Liver (tissue), 8 donors: ENCODE measurements at regions not wholly inside any gene's neighbourhood (a gene's known extent, or its start where the extent isn't known, plus 50 kb on each side); places are given as distances from the start of the nearest gene placed in this dataset.

ENCODE experiments used
- DNase-seq: peaks from one replicate; pipeline ENCODE4 v3.0.0-alpha.2; 2017; ENCODE audit warnings: low spot score
- H3K27ac ChIP-seq, 2 donors: one replicate each; pipeline ENCODE4 v1.7.0; 2013; ENCODE audit warnings: inconsistent platforms in 2 of 2, low read length in 2 of 2, control low read depth in 1 of 2, low read depth in 1 of 2, mild to moderate bottlenecking in 1 of 2
- H3K27me3 ChIP-seq, 4 donors: one replicate each; pipeline versions ENCODE4 v1.6.1 to v1.7.0; 2013; ENCODE audit warnings: low read length in 3 of 4, inconsistent platforms in 1 of 4, mild to moderate bottlenecking in 1 of 4, moderate library complexity in 1 of 4; ENCODE audit not compliant: control insufficient read depth in 4 of 4, insufficient read depth in 4 of 4
- H3K36me3 ChIP-seq, 4 donors: one replicate each; pipeline versions ENCODE4 v1.6.1 to v1.7.0; 2013; ENCODE audit warnings: low read length in 3 of 4, mild to moderate bottlenecking in 3 of 4, low read depth in 1 of 4, moderate library complexity in 1 of 4; ENCODE audit not compliant: control insufficient read depth in 4 of 4, insufficient read depth in 3 of 4
- H3K4me1 ChIP-seq, 4 donors: one replicate each; pipeline versions ENCODE4 v1.6.1 to v1.7.0; 2013; ENCODE audit warnings: low read length in 3 of 4, mild to moderate bottlenecking in 3 of 4, moderate library complexity in 1 of 4; ENCODE audit not compliant: control insufficient read depth in 4 of 4, insufficient read depth in 4 of 4
- H3K4me3 ChIP-seq, 3 donors: one replicate each; pipeline versions ENCODE4 v1.6.1 to v1.7.0; 2013; ENCODE audit warnings: low read length in 3 of 3, control low read depth in 1 of 3, low read depth in 1 of 3, mild to moderate bottlenecking in 1 of 3
- H3K9ac ChIP-seq, 2 donors: one replicate each; pipeline ENCODE4 v1.7.0; 2013; ENCODE audit warnings: low read length in 2 of 2, mild to moderate bottlenecking in 2 of 2, moderate library complexity in 2 of 2, control low read depth in 1 of 2, low read depth in 1 of 2
- H3K9me3 ChIP-seq, 4 donors: one replicate each; pipeline versions ENCODE4 v1.6.1 to v1.7.0; 2013; ENCODE audit warnings: low read length in 3 of 4; ENCODE audit not compliant: control insufficient read depth in 4 of 4
- ATF3 ChIP-seq: IDR thresholded peaks from 2 replicates; pipeline ENCODE4 v1.6.1; 2016; ENCODE audit warnings: antibody characterized with exemption
- CTCF ChIP-seq: fragments of 150-350 bp; IDR thresholded peaks from 2 replicates; pipeline ENCODE4 v1.5.1; 2017; ENCODE audit warnings: improper control_type of control experiment, low read depth, low read length; ENCODE audit not compliant: missing input control
- EGR1 ChIP-seq, 2 donors: IDR thresholded peaks; 2 replicates each; pipeline ENCODE4 v1.6.1; 2016 to 2018; ENCODE audit warnings: antibody characterized with exemption in 2 of 2, low read depth in 2 of 2
- FOXA1 ChIP-seq: IDR thresholded peaks from 2 replicates; pipeline ENCODE4 v1.6.1; 2016; ENCODE audit warnings: antibody characterized with exemption
- FOXA2 ChIP-seq: IDR thresholded peaks from 2 replicates; pipeline ENCODE4 v1.6.1; 2016; ENCODE audit warnings: antibody characterized with exemption
- GABPA ChIP-seq, 2 donors: IDR thresholded peaks in 1 of 2; conservative IDR thresholded peaks in 1 of 2; 2 replicates each; pipeline ENCODE4 v1.6.1; 2016; ENCODE audit warnings: antibody characterized with exemption in 2 of 2, mild to moderate bottlenecking in 1 of 2, moderate library complexity in 1 of 2
- HNF4A ChIP-seq, 2 donors: conservative IDR thresholded peaks; 2 replicates each; pipeline ENCODE4 v1.6.1; 2016; ENCODE audit warnings: antibody characterized with exemption in 2 of 2, mild to moderate bottlenecking in 2 of 2
- HNF4G ChIP-seq: IDR thresholded peaks from 2 replicates; pipeline ENCODE4 v1.6.1; 2016; ENCODE audit warnings: antibody characterized with exemption
- JUND ChIP-seq, 2 donors: IDR thresholded peaks; 2 replicates each; pipeline ENCODE4 v1.6.1; 2016; ENCODE audit warnings: antibody characterized with exemption in 2 of 2
- MAX ChIP-seq: IDR thresholded peaks from 2 replicates; pipeline ENCODE4 v1.6.1; 2016; ENCODE audit warnings: antibody characterized with exemption
- NR2F2 ChIP-seq: IDR thresholded peaks from 2 replicates; pipeline ENCODE4 v1.6.1; 2016; ENCODE audit warnings: antibody characterized with exemption
- RAD21 ChIP-seq, 2 donors: IDR thresholded peaks; 2 replicates each; pipeline ENCODE4 v1.6.1; 2016; ENCODE audit warnings: antibody characterized with exemption in 2 of 2, mild to moderate bottlenecking in 2 of 2
- REST ChIP-seq: IDR thresholded peaks from 2 replicates; pipeline ENCODE4 v1.6.1; 2016; ENCODE audit warnings: antibody characterized with exemption, mild to moderate bottlenecking
- RXRA ChIP-seq, 2 donors: IDR thresholded peaks; 2 replicates each; pipeline ENCODE4 v1.6.1; 2017 to 2018; ENCODE audit warnings: antibody characterized with exemption in 2 of 2, mild to moderate bottlenecking in 1 of 2
- SP1 ChIP-seq: IDR thresholded peaks from 2 replicates; pipeline ENCODE4 v1.6.1; 2018; ENCODE audit warnings: antibody characterized with exemption, mild to moderate bottlenecking
- TAF1 ChIP-seq: conservative IDR thresholded peaks from 2 replicates; pipeline ENCODE4 v1.6.1; 2016; ENCODE audit warnings: antibody characterized with exemption, mild to moderate bottlenecking
- YY1 ChIP-seq: IDR thresholded peaks from 2 replicates; pipeline ENCODE4 v1.6.1; 2016; ENCODE audit warnings: antibody characterized with exemption, mild to moderate bottlenecking
- ZBTB33 ChIP-seq: IDR thresholded peaks from 2 replicates; pipeline ENCODE4 v1.6.1; 2016; ENCODE audit warnings: antibody characterized with exemption
- WGBS: extraction: QIAGEN DNeasy Blood & Tissue Kit; methylation state at CpG from one replicate; pipeline ENCODE4 v1.1.7; 2013; 5-methylcytosine and 5-hydroxymethylcytosine counted together
- donor health status: healthy.
- donor health status: healthy.
- donor health status: healthy.
- donor health status: healthy.
- donor health status: healthy.

GRCh38 chr2:834233-834632, 116.4 kb upstream of the SNTG2 start:
- 79% methylated on average over 10 of the region's 10 CpGs for WGBS
- Histone ChIP-seq H3K27me3 (no peaks in the 10 kb centered on the region), H3K27ac (no peak overlapping the region), H3K9me3 (no peaks in the 10 kb centered on the region), H3K4me3 (no peak overlapping the region), H3K36me3 (no peaks in the 10 kb centered on the region), H3K4me1 (no peaks in the 10 kb centered on the region), H3K9ac (no peak overlapping the region)
- DNase-seq = no peak
- TF ChIP-seq FOXA1 = no peak
- TF ChIP-seq HNF4G = no peak
- no peak for TF ChIP-seq CTCF
- TF ChIP-seq SP1 = no peak
- TF ChIP-seq HNF4A (conservative IDR thresholded peaks at IDR 0.05) = no peak
- TF ChIP-seq RAD21 (IDR thresholded peaks at IDR 0.05) = no peak
- TF ChIP-seq TAF1 = no peak
- TF ChIP-seq RXRA (IDR thresholded peaks at IDR 0.05) = no peak
- no peak for TF ChIP-seq REST
- TF ChIP-seq ATF3 = no peak
- no peak for TF ChIP-seq JUND (IDR thresholded peaks at IDR 0.05)
- TF ChIP-seq EGR1 (IDR thresholded peaks at IDR 0.05; ENCODE audit: low read depth in 2 of 2) = no peak
- TF ChIP-seq NR2F2 = no peak
- no peak for TF ChIP-seq GABPA (IDR thresholded peaks at IDR 0.05 in 1 of 2, conservative IDR thresholded peaks at IDR 0.05 in 1 of 2)
- no peak for TF ChIP-seq ZBTB33
- TF ChIP-seq FOXA2 = no peak
- no peak for TF ChIP-seq YY1

- Histone ChIP-seq H3K4me1 (no peaks in the 10 kb centered on the region), H3K36me3 (no peaks in the 10 kb centered on the region), H3K9ac (no peak overlapping the region), H3K27ac (no peak overlapping the region), H3K4me3 (no peak overlapping the region), H3K27me3 (no peaks in the 10 kb centered on the region), H3K9me3 (no peaks in the 10 kb centered on the region)
- 63% methylated on average over 5 of the region's 5 CpGs for whole genome bisulfite sequencing
- TF ChIP-seq RAD21 (IDR thresholded peaks at IDR 0.05) (no peak), ATF3 (no peak), HNF4G (no peak), FOXA1 (no peak), RXRA (IDR thresholded peaks at IDR 0.05) (no peak), MAX (no peak), JUND (IDR thresholded peaks at IDR 0.05) (no peak), CTCF (no peak), SP1 (no peak), TAF1 (no peak), NR2F2 (no peak)
- no peak for DNase-seq
These were observed 117.5 kb upstream of the SNTG2 start for GRCh38 chr2:833180-833579.
